ENCODE measurements at regions not wholly inside any gene's neighbourhood (a gene's known extent, or its start where the extent isn't known, plus 50 kb on each side); places are given as distances from the start of the nearest gene placed in this dataset.

GRCh38 chr13:74870865-74871264 lies 611.1 kb downstream of the TBC1D4 start:
- no peaks in the 10 kb centered on the region for H3K4me1 ChIP-seq
- no peak for TF ChIP-seq CTCF (IDR thresholded peaks at IDR 0.05)
- TF ChIP-seq EP300 (IDR thresholded peaks at IDR 0.05) = no peak
- TF ChIP-seq POLR2AphosphoS5 (IDR thresholded peaks at IDR 0.05) = no peak
- no peak for TF ChIP-seq POLR2A (IDR thresholded peaks at IDR 0.05)
- 74 to 81% methylated on average over 2 of the region's 2 CpGs for whole genome bisulfite sequencing, 2 donors (ENCODE audit: low coverage in 1 of 2)
- no peak overlapping the region for H3K4me3 ChIP-seq
- ATAC-seq = no peak
- H3K36me3 ChIP-seq = no peaks in the 10 kb centered on the region
- H3K27ac ChIP-seq = no peak overlapping the region
- H3K9me3 ChIP-seq = peaks cover 0 to 13% (median 0%) of the 10 kb centered on the region in 3 donors
- no peaks in the 10 kb centered on the region for H3K27me3 ChIP-seq

- Histone ChIP-seq H3K27me3 (no peaks in the 10 kb centered on the region), H3K4me1 (no peaks in the 10 kb centered on the region), H3K9me3 (peaks cover 0 to 13% (median 0%) of the 10 kb centered on the region in 3 donors), H3K36me3 (no peaks in the 10 kb centered on the region), H3K4me3 (no peak overlapping the region), H3K27ac (no peak overlapping the region)
- ATAC-seq = no peak
- WGBS, 2 donors (ENCODE audit: low coverage in 1 of 2) = 60 to 78% methylated on average over 1 of the region's 2 CpGs
- no peak for TF ChIP-seq POLR2A (IDR thresholded peaks at IDR 0.05)
- TF ChIP-seq EP300 (IDR thresholded peaks at IDR 0.05) = no peak
- no peak for TF ChIP-seq CTCF (IDR thresholded peaks at IDR 0.05)
- TF ChIP-seq POLR2AphosphoS5 (IDR thresholded peaks at IDR 0.05) = no peak
Measured at GRCh38 chr13:74869846-74870245, 612.1 kb downstream of the TBC1D4 start.

GRCh38 chr13:74868049-74868448 lies 613.9 kb downstream of the TBC1D4 start:
- no peak overlapping the region for H3K27ac ChIP-seq
- H3K4me1 ChIP-seq = no peaks in the 10 kb centered on the region
- H3K27me3 ChIP-seq = no peaks in the 10 kb centered on the region
- no peak for TF ChIP-seq EP300 (IDR thresholded peaks at IDR 0.05)
- no peak for TF ChIP-seq CTCF (IDR thresholded peaks at IDR 0.05)
- TF ChIP-seq POLR2A (IDR thresholded peaks at IDR 0.05) = no peak
- no peak for TF ChIP-seq POLR2AphosphoS5 (IDR thresholded peaks at IDR 0.05)
- peaks cover 0 to 13% (median 0%) of the 10 kb centered on the region in 3 donors for H3K9me3 ChIP-seq
- no peak for ATAC-seq
- no peaks in the 10 kb centered on the region for H3K36me3 ChIP-seq
- H3K4me3 ChIP-seq = no peak overlapping the region

GRCh38 chr13:74867460-74867859 lies 614.5 kb downstream of the TBC1D4 start:
- no peak overlapping the region for H3K4me3 ChIP-seq
- no peak for ATAC-seq
- no peaks in the 10 kb centered on the region for H3K36me3 ChIP-seq
- peaks cover 0 to 13% (median 0%) of the 10 kb centered on the region in 3 donors for H3K9me3 ChIP-seq
- TF ChIP-seq EP300 (IDR thresholded peaks at IDR 0.05) (no peak), POLR2AphosphoS5 (IDR thresholded peaks at IDR 0.05) (no peak), CTCF (IDR thresholded peaks at IDR 0.05) (no peak), POLR2A (IDR thresholded peaks at IDR 0.05) (no peak)
- H3K27me3 ChIP-seq = no peaks in the 10 kb centered on the region
- no peak overlapping the region for H3K27ac ChIP-seq
- no peaks in the 10 kb centered on the region for H3K4me1 ChIP-seq

- ATAC-seq = no peak
- Histone ChIP-seq H3K4me1 (no peaks in the 10 kb centered on the region), H3K9me3 (peaks cover 0 to 13% (median 0%) of the 10 kb centered on the region in 3 donors), H3K27ac (no peak overlapping the region), H3K36me3 (no peaks in the 10 kb centered on the region), H3K27me3 (no peaks in the 10 kb centered on the region), H3K4me3 (no peak overlapping the region)
- TF ChIP-seq POLR2AphosphoS5 (IDR thresholded peaks at IDR 0.05) = no peak
- no peak for TF ChIP-seq EP300 (IDR thresholded peaks at IDR 0.05)
- no peak for TF ChIP-seq CTCF (IDR thresholded peaks at IDR 0.05)
- no peak for TF ChIP-seq POLR2A (IDR thresholded peaks at IDR 0.05)
- WGBS, 2 donors (ENCODE audit: low coverage in 1 of 2) = 0 to 4% methylated on average over 1 of the region's 1 CpG
Measured at GRCh38 chr13:74866101-74866500, 615.9 kb downstream of the TBC1D4 start.

Measured in gastroesophageal sphincter (tissue), 4 donors.